ENCODE measurements at regions not wholly inside any gene's neighbourhood (a gene's known extent, or its start where the extent isn't known, plus 50 kb on each side); places are given as distances from the start of the nearest gene placed in this dataset.

GRCh38 chr17:70834039-70834438 lies 664.7 kb downstream of the KCNJ2 start:
- DNase-seq (ENCODE audit: low read depth in 4 of 4, low spot score in 2 of 4) = no peak

- DNase-seq (ENCODE audit: low read depth in 4 of 4, low spot score in 2 of 4) = no peak
Observed at GRCh38 chr17:70848785-70849184, 679.5 kb downstream of the KCNJ2 start.

GRCh38 chr17:70855401-70856054 lies 686.2 kb downstream of the KCNJ2 start:
- DNase-seq (ENCODE audit: low read depth in 4 of 4, low spot score in 2 of 4) = no peak

- DNase-seq (ENCODE audit: low read depth in 4 of 4, low spot score in 2 of 4) = no peak
Observed at GRCh38 chr17:70857351-70857750, 688.0 kb downstream of the KCNJ2 start.

GRCh38 chr17:70859829-70860228 lies 690.5 kb downstream of the KCNJ2 start:
- no peak for DNase-seq (ENCODE audit: low read depth in 4 of 4, low spot score in 2 of 4)

GRCh38 chr17:70862295-70862694 lies 693.0 kb downstream of the KCNJ2 start:
- no peak for DNase-seq (ENCODE audit: low read depth in 4 of 4, low spot score in 2 of 4)

GRCh38 chr17:70863436-70864248 lies 694.3 kb downstream of the KCNJ2 start:
- DNase-seq (ENCODE audit: low read depth in 4 of 4, low spot score in 2 of 4) = no peak

- no peak for DNase-seq (ENCODE audit: low read depth in 4 of 4, low spot score in 2 of 4)
Observed at GRCh38 chr17:70865993-70866804, 696.9 kb downstream of the KCNJ2 start.

GRCh38 chr17:70868149-70868548 lies 698.8 kb downstream of the KCNJ2 start:
- DNase-seq (ENCODE audit: low read depth in 4 of 4, low spot score in 2 of 4) = no peak

GRCh38 chr17:70869402-70870085 lies 700.2 kb downstream of the KCNJ2 start:
- DNase-seq (ENCODE audit: low read depth in 4 of 4, low spot score in 2 of 4) = no peak

GRCh38 chr17:70871180-70871818 lies 702.0 kb downstream of the KCNJ2 start:
- no peak for DNase-seq (ENCODE audit: low read depth in 4 of 4, low spot score in 2 of 4)

GRCh38 chr17:70872103-70872502 lies 702.8 kb downstream of the KCNJ2 start:
- DNase-seq (ENCODE audit: low read depth in 4 of 4, low spot score in 2 of 4) = no peak

- DNase-seq (ENCODE audit: low read depth in 4 of 4, low spot score in 2 of 4) = no peak
Observed at GRCh38 chr17:70875729-70876310, 706.5 kb downstream of the KCNJ2 start.

- no peak for DNase-seq (ENCODE audit: low read depth in 4 of 4, low spot score in 2 of 4)
Observed at GRCh38 chr17:70878879-70879278, 709.5 kb downstream of the KCNJ2 start.

- DNase-seq (ENCODE audit: low read depth in 4 of 4, low spot score in 2 of 4) = no peak
Observed at GRCh38 chr17:70879401-70879800, 710.1 kb downstream of the KCNJ2 start.

GRCh38 chr17:70881093-70881492 lies 711.8 kb downstream of the KCNJ2 start:
- no peak for DNase-seq (ENCODE audit: low read depth in 4 of 4, low spot score in 2 of 4)

GRCh38 chr17:70882504-70882903 lies 713.2 kb downstream of the KCNJ2 start:
- no peak for DNase-seq (ENCODE audit: low read depth in 4 of 4, low spot score in 2 of 4)

GRCh38 chr17:70886648-70887047 lies 717.3 kb downstream of the KCNJ2 start:
- DNase-seq (ENCODE audit: low read depth in 4 of 4, low spot score in 2 of 4) = no peak

GRCh38 chr17:70888324-70888723 lies 719.0 kb downstream of the KCNJ2 start:
- DNase-seq (ENCODE audit: low read depth in 4 of 4, low spot score in 2 of 4) = no peak

- DNase-seq (ENCODE audit: low read depth in 4 of 4, low spot score in 2 of 4) = no peak
Observed at GRCh38 chr17:70891306-70891705, 722.0 kb downstream of the KCNJ2 start.
